ENCODE measurements at regions not wholly inside any gene's neighbourhood (a gene's known extent, or its start where the extent isn't known, plus 50 kb on each side); places are given as distances from the start of the nearest gene placed in this dataset.

DNA sequence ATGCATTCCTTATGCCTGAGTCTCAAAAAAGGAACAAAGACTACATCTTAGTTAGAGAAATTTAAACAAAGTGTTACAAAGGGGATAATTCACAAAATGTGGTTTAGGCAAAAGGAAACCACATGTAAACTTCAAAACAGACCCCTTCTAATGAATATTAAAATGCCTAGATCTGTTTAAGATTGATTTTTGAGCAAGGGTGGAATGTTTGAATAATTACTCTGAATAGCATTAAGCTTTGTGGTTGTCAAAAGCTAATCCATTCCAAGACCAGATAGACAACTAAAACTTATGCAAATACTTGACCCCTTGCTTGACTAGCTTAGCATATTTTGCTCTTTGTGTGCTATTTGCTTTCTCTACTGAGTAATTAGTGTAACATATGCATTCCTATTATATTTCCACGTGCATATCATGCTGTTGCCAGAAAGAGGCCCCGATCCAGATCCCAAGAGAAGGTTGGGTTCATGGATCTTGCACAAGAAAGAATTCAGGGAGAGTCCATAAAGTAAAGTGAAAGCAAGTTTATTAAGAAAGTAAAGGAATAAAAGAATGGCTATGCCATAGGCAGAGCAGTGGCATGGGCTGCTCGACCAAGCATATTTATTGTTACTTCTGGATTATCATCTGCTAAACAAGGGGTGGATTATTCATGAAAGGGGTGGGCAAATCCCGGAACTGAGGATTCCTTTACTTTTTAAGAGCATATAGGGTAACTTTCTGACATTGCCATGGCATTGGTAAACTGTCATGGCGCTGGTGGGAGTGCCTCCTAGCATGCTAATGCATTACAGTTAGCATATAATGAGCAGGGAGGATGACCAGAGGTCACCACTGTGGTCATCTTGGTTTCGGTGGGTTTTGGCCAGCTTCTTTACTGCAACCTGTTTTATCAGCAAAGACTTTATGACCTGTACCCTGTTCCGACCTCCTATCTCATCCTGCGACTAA is 1193.4 kb upstream of the EYS start:
- Mint-ChIP-seq H3K9me3 (peaks cover 17% of the 10 kb centered on the region), H3K27me3 (no peaks in the 10 kb centered on the region), H3K27ac (no peak overlapping the region), H3K4me3 (no peak overlapping the region), H3K4me1 (no peaks in the 10 kb centered on the region), H3K36me3 (no peaks in the 10 kb centered on the region)
- ATAC-seq (ENCODE audit: low read depth) (no peak), DNase-seq (no peak)
- POLR2A ChIA-PET: no interaction called here

DNA sequence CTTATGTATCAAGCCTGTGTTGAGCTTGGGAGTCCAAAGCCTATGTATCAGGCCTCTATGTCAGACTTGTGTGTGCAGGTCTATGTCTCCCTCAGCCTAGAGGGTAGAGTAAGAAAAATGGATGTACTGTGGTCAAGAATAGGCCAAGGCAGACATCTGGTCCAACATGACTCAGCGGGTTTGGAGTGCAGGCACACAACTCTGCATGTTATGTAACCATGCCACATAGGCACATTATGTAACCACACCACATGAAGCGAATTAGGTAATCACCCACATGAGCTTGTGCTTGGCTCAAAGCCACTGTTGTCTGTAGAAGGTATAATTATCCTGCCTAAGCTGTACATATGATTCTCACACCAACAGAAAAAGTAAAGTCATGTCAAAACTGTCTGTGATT is 1190.5 kb upstream of the EYS start:
- no peak for DNase-seq
- Mint-ChIP-seq H3K36me3 (no peaks in the 10 kb centered on the region), H3K9me3 (peaks cover 17% of the 10 kb centered on the region)

DNA sequence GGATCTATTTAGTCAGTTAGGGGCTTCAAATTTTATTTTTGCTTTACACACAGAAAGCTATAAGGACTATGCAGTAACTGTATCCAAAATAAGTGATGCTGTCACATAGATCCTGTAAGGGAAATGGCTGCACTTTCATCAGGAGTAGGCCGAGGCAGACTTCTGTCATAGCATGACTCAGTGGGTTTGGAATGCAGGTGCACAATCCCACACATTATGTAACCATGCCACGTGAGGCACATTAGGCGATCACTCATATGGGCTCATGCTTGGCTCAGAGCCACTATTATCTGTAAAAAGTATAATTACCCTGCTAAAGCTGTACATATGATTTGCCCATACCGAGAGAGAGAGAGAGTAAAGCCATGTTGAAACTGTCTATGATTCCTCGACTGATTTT is 1189.4 kb upstream of the EYS start:
- no peaks in the 10 kb centered on the region for H3K36me3 Mint-ChIP-seq
- H3K27ac Mint-ChIP-seq: no peak overlapping the region
- peaks cover 13% of the 10 kb centered on the region for H3K9me3 Mint-ChIP-seq
- no peak overlapping the region for H3K4me3 Mint-ChIP-seq
- ATAC-seq (ENCODE audit: low read depth) (no peak), DNase-seq (no peak)
- no peaks in the 10 kb centered on the region for H3K4me1 Mint-ChIP-seq
- POLR2A ChIA-PET: no interaction called here
- no peaks in the 10 kb centered on the region for H3K27me3 Mint-ChIP-seq

More for the DNA sequence above, 1190.5 kb upstream of the EYS start:
- no peaks in the 10 kb centered on the region for H3K27me3 Mint-ChIP-seq
- POLR2A ChIA-PET: no interaction called here
- no peak for ATAC-seq (ENCODE audit: low read depth)
- H3K4me1 Mint-ChIP-seq: no peaks in the 10 kb centered on the region
- H3K4me3 Mint-ChIP-seq: no peak overlapping the region
- no peak overlapping the region for H3K27ac Mint-ChIP-seq

DNA sequence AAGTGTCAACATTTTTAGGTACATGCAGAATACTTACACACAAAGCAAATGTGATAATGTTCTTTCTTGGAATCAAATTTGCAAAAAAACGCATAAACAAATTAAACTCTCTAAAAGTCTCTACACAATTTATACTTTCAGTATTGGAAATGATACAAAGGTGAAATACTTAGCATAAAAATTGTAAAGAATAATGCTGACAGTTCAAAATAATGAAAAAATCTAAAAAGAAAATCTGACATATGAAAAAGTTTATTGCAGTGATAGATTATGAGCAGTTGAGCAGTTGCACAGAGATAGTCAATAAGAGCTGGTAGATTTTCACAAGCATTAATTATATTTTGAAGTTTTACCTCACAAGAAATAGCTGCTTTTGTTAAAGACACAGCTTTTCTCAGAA is 1176.4 kb upstream of the EYS start:
- Mint-ChIP-seq H3K27me3 (no peaks in the 10 kb centered on the region), H3K4me1 (no peaks in the 10 kb centered on the region), H3K4me3 (no peak overlapping the region), H3K36me3 (no peaks in the 10 kb centered on the region), H3K9me3 (peaks cover 10% of the 10 kb centered on the region), H3K27ac (no peak overlapping the region)
- no peak for ATAC-seq (ENCODE audit: low read depth)
- DNase-seq: no peak
- POLR2A ChIA-PET: no interaction called here

DNA sequence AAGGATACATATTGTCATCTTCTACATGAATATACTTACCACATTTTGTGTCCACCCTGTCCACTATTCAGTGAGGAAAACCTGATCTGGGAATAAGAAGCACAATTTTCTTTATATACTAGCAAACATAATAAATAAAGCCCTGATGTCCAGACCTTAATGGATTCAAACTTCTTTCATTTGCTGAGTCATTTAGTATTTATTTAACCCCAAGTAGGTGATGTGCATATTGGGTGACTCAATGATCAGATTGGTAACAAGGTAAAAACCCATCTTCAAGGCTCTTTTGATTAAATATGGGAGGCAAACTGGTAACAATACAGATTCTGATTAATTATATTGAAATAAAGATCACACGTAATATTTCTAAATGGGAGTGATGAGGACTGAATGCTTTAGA is 1159.8 kb upstream of the EYS start:
- no peak for DNase-seq
- H3K4me3 Mint-ChIP-seq: no peak overlapping the region

DNA sequence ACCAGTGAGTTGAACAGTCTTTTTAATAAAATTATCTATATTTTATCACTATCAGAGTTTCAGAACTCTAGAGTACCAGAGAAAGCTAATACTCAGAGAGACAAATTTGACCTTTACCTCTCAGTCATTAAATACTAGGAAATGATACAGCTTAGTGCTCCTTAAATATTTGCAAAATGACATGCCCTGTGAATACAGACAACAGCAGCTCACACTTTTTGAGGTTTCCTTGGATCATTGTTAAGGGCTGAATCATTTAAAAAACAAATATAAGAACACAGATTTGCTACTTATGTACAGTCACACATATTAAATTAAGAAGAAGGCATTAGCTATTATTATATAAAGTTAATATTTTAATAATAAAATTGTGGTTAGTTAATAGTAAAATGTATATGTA is 1158.7 kb upstream of the EYS start:
- POLR2A ChIA-PET: no interaction called here
- H3K4me1 Mint-ChIP-seq: no peaks in the 10 kb centered on the region
- no peaks in the 10 kb centered on the region for H3K36me3 Mint-ChIP-seq
- H3K9me3 Mint-ChIP-seq: no peaks in the 10 kb centered on the region
- H3K27me3 Mint-ChIP-seq: no peaks in the 10 kb centered on the region
- no peak overlapping the region for H3K27ac Mint-ChIP-seq
- H3K4me3 Mint-ChIP-seq: no peak overlapping the region
- ATAC-seq (ENCODE audit: low read depth) (no peak), DNase-seq (no peak)

More for the DNA sequence above, 1159.8 kb upstream of the EYS start:
- Mint-ChIP-seq H3K36me3 (no peaks in the 10 kb centered on the region), H3K27me3 (no peaks in the 10 kb centered on the region), H3K27ac (no peak overlapping the region), H3K9me3 (peaks cover 2% of the 10 kb centered on the region), H3K4me1 (no peaks in the 10 kb centered on the region)
- POLR2A ChIA-PET: no interaction called here
- ATAC-seq (ENCODE audit: low read depth): no peak

DNA sequence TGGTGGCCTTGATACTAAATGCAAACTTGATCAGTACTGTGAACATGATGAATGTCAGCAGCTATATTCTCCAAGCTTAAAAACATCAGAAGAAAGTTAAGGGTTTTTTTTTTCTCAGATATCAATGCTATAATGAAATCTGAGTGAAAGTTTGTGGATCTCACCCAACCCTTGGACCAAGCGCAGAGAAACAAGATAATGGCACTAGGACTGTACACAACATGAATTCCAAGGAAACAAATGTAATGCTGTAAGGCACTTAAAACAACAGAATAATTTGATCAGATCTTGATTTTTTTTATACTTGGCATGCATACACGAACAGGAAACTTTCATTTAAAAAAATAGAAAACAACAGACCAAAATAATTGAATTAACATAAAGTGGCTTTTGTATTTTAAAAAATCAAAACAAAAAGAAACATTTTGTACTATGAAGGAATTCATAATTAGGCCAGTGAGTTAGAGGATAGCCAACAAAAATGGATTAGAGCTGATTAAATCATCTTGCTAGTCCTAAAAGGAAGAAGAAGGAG is 1154.0 kb upstream of the EYS start:
- Mint-ChIP-seq H3K27ac (no peak overlapping the region), H3K27me3 (no peaks in the 10 kb centered on the region), H3K4me1 (no peaks in the 10 kb centered on the region), H3K9me3 (no peaks in the 10 kb centered on the region), H3K4me3 (no peak overlapping the region), H3K36me3 (no peaks in the 10 kb centered on the region)
- no peak for DNase-seq
- no peak for ATAC-seq (ENCODE audit: low read depth)
- POLR2A ChIA-PET: no interaction called here

DNA sequence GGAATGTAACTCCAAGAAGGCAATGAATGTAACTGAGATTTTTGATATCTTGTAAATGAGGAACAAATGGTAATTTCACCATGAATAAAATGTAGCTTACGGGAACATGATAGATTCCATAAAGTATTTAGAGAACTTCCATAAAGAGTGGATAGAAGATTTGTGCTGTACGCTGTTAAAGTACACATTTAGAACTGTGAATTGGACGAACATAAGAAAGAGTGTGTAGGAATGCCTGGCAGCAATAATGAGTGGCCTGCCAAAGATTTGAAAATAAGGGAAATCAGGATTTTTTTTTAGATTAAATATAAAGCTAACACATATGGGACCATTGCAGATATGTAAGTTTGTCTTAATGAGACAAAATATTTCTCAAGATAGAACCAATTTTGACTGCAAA is 1153.3 kb upstream of the EYS start:
- no peak overlapping the region for H3K27ac Mint-ChIP-seq
- DNase-seq (no peak), ATAC-seq (ENCODE audit: low read depth) (no peak)
- no peak overlapping the region for H3K4me3 Mint-ChIP-seq
- no peaks in the 10 kb centered on the region for H3K27me3 Mint-ChIP-seq
- no peaks in the 10 kb centered on the region for H3K9me3 Mint-ChIP-seq
- H3K4me1 Mint-ChIP-seq: no peaks in the 10 kb centered on the region
- POLR2A ChIA-PET: no interaction called here
- no peaks in the 10 kb centered on the region for H3K36me3 Mint-ChIP-seq

DNA sequence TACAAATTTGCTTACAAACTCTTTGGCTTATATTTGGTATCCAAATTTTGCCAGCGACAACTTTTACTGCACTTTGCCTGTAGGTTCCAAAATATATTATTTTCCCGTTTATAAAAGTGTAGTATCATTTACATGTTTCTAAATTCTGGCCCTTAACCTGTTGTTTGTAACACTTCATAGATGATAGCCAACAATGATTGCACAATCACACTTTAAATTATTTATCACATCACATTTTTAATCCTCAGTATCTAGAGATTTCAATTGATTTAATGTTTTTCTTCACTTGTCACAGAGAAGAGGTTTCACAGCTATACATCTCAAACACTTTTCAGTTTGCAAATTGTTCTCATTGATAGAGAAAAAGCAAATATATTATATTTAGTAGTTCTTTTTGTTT is 1151.2 kb upstream of the EYS start:
- no peaks in the 10 kb centered on the region for H3K27me3 Mint-ChIP-seq
- H3K27ac Mint-ChIP-seq: no peak overlapping the region
- H3K4me1 Mint-ChIP-seq: no peaks in the 10 kb centered on the region
- H3K9me3 Mint-ChIP-seq: no peaks in the 10 kb centered on the region
- ATAC-seq (ENCODE audit: low read depth): no peak
- DNase-seq: no peak
- POLR2A ChIA-PET: no interaction called here
- H3K36me3 Mint-ChIP-seq: no peaks in the 10 kb centered on the region
- H3K4me3 Mint-ChIP-seq: no peak overlapping the region

DNA sequence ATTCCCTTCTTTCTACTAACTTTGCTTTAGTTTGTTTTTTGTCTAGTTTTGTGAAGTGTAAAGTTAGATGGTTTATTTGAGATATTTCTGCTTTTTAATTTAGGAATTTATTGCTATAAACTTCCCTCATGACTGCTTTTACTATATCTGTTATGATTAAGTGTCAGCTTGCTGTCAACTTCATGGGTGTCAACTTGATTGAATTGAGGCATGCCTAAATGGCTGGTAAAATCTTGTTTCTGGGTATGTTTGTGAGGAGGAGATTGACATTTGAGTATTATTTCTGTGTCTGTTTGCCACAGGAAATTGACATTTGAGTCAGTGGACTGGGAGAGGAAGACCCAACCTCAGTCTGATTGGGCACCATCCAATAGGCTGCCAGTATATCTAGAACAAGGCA is 1147.0 kb upstream of the EYS start:
- no peaks in the 10 kb centered on the region for H3K36me3 Mint-ChIP-seq
- no peak overlapping the region for H3K27ac Mint-ChIP-seq
- no peaks in the 10 kb centered on the region for H3K27me3 Mint-ChIP-seq
- POLR2A ChIA-PET: no interaction called here
- ATAC-seq (ENCODE audit: low read depth): no peak
- H3K4me3 Mint-ChIP-seq: no peak overlapping the region
- no peaks in the 10 kb centered on the region for H3K9me3 Mint-ChIP-seq
- no peaks in the 10 kb centered on the region for H3K4me1 Mint-ChIP-seq
- no peak for DNase-seq

DNA sequence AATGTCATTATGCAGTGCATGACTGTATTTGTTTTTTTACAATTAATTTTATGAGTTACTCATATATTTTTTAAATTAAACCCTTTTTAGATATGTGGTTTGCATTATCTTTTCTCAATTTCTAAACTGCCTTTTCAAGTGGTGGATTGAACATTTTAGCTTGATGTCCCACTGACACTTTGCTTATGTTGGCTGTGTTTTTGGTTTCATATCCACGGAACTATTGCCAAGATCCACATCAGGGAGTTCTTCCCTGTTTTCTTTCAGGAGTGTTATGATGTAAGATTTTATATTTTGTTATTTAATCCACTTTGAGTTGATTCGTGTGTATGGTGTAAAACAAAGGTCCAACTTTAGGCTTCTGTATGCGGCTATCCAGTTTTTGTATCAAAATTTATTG is 1144.9 kb upstream of the EYS start:
- Mint-ChIP-seq H3K36me3 (no peaks in the 10 kb centered on the region), H3K27me3 (no peaks in the 10 kb centered on the region), H3K27ac (no peak overlapping the region), H3K9me3 (peaks cover 1% of the 10 kb centered on the region), H3K4me1 (no peaks in the 10 kb centered on the region), H3K4me3 (no peak overlapping the region)
- POLR2A ChIA-PET: no interaction called here
- ATAC-seq (ENCODE audit: low read depth) (no peak), DNase-seq (no peak)

DNA sequence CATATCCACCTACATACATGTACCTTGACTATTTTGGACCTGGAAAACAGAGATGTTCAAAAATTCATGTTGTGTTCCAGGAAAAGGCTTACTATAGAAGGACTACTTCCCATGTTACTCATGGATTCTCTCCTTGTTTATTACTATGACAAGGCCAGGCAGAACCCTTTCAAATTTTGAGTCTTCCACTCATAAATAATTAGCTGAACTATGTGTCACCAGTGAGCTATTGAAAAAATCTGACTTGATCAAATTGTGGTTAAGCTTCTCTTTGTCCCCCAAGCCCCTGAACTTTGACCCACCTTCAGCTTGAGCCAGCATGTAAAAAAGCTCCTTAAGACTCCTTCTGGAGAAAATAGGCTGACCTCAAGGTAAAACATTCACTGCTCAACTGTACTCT is 1142.8 kb upstream of the EYS start:
- no peak for ATAC-seq (ENCODE audit: low read depth)
- DNase-seq: no peak
- H3K9me3 Mint-ChIP-seq: peaks cover 1% of the 10 kb centered on the region
- H3K27me3 Mint-ChIP-seq: no peaks in the 10 kb centered on the region
- H3K27ac Mint-ChIP-seq: no peak overlapping the region
- H3K36me3 Mint-ChIP-seq: no peaks in the 10 kb centered on the region
- H3K4me1 Mint-ChIP-seq: no peaks in the 10 kb centered on the region
- no peak overlapping the region for H3K4me3 Mint-ChIP-seq
- POLR2A ChIA-PET: no interaction called here

DNA sequence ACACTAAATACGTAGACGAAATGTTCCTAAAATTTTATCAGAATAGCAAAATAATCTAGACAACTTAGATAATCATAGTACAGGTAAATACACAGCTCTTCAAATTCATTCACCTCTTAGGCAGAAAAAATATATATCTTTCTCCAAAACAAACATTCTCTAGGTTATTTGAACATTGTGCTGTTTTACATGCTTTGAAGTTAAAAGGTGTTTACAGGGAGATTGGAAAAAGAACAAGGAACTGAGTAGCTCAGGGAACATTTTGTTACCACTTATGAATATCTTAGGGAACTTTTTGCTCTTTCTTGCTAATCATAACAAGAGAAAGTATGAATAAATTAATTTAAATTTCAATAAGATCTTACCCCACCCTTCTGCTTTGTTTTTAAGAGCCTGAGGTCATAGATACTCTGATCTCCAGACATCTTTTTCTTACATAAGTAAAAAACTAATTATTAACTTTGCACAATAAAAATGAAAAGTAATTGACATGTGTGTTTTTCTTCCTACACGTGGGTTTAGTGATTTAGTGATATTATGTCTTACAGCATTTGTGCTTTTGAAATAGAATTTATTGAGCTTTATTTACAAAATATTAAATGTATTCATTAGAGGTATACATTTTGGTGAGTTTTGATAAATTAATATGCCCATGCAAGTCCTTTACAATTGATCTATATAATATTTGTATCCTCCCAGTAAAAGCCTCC is 1141.4 kb upstream of the EYS start:
- POLR2A ChIA-PET: no interaction called here
- Mint-ChIP-seq H3K9me3 (peaks cover 1% of the 10 kb centered on the region), H3K27me3 (no peaks in the 10 kb centered on the region), H3K27ac (no peak overlapping the region), H3K4me3 (no peak overlapping the region), H3K4me1 (no peaks in the 10 kb centered on the region), H3K36me3 (no peaks in the 10 kb centered on the region)
- no peak for ATAC-seq (ENCODE audit: low read depth)
- no peak for DNase-seq

DNA sequence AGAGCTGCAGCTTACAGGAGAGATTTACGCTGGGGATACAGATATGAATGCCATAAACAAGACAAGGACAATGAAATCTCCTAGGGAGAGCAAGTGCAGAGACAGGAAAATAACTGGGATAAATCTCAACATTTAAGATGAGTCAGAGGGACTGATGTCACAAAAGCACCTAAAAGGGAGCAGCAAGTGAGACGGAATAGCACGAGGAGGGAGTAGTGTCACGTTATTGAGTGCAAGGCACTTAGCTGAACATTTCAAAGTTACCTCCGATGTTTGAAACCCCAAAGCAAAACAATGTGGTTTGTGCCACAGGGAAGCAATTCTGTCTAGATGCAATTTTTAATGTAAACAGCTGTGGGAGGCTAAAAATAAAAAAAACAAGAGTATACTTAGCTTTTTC is 1131.7 kb upstream of the EYS start:
- POLR2A ChIA-PET: no interaction called here
- ATAC-seq (ENCODE audit: low read depth) (no peak), DNase-seq (no peak)
- no peak overlapping the region for H3K4me3 Mint-ChIP-seq
- H3K27ac Mint-ChIP-seq: no peak overlapping the region
- H3K36me3 Mint-ChIP-seq: no peaks in the 10 kb centered on the region
- H3K27me3 Mint-ChIP-seq: no peaks in the 10 kb centered on the region
- no peaks in the 10 kb centered on the region for H3K4me1 Mint-ChIP-seq
- no peaks in the 10 kb centered on the region for H3K9me3 Mint-ChIP-seq
